ENCODE measurements at regions not wholly inside any gene's neighbourhood (a gene's known extent, or its start where the extent isn't known, plus 50 kb on each side); places are given as distances from the start of the nearest gene placed in this dataset.
"Not testable (repeated sequence)": the region's sequence is repeated elsewhere in the genome, so short reads cannot be mapped to it uniquely, and the experiment has no call there.

- in situ Hi-C loops (cut with MboI); H3K36me3 ChIP-seq (ENCODE audit: control insufficient read depth, insufficient read depth, low read length); H3K9ac ChIP-seq (ENCODE audit: insufficient read depth in 1 of 2, low read depth in 2 of 2, low read length in 2 of 2); H2AFZ ChIP-seq (ENCODE audit: low read depth, low read length); intact Hi-C loops (cut with micrococcal nuclease); H3K79me2 ChIP-seq (ENCODE audit: control insufficient read depth, insufficient read depth, low read length); DNase-seq (ENCODE audit: extremely low read depth in 1 of 4, low spot score in 3 of 4); H3K27ac ChIP-seq (ENCODE audit: extremely low read depth, low read depth, low read length); BruUV-seq (replicated peaks); POLR2A ChIA-PET; H3K27me3 ChIP-seq (ENCODE audit: control insufficient read depth in 2 of 2, insufficient read depth in 2 of 2, low read length in 2 of 2); H3K4me2 ChIP-seq (ENCODE audit: insufficient read depth, low read length); ATAC-seq; FAIRE-seq; CTCF ChIA-PET (ENCODE audit: low intra/inter-chr PET ratio); H3K4me1 ChIP-seq (replicated peaks in 1 of 2; ENCODE audit: control insufficient read depth in 2 of 2, insufficient read depth in 2 of 2, low read length in 2 of 2); H3K4me3 ChIP-seq; H4K20me1 ChIP-seq (replicated peaks; ENCODE audit: control insufficient read depth, insufficient read depth, low read length); H3K9me1 ChIP-seq (ENCODE audit: control insufficient read depth, insufficient read depth, low read length); H3K9me3 ChIP-seq (replicated peaks; ENCODE audit: control insufficient read depth, insufficient read depth, low read depth, low read length): not testable (repeated sequence)
- 31% methylated on average over 2 of the region's 11 CpGs for whole genome bisulfite sequencing (ENCODE audit: insufficient coverage, low coverage, missing lambda C conversion rate)
These were observed 191.1 kb downstream of the POTEH start for GRCh38 chr22:15880926-15881325.

- FAIRE-seq; H2AFZ ChIP-seq (ENCODE audit: low read depth, low read length); intact Hi-C loops (cut with micrococcal nuclease); H3K9me3 ChIP-seq (replicated peaks; ENCODE audit: control insufficient read depth, insufficient read depth, low read depth, low read length); CTCF ChIA-PET (ENCODE audit: low intra/inter-chr PET ratio); ATAC-seq; H3K4me2 ChIP-seq (ENCODE audit: insufficient read depth, low read length); BruUV-seq (replicated peaks); in situ Hi-C loops (cut with MboI); H3K36me3 ChIP-seq (ENCODE audit: control insufficient read depth, insufficient read depth, low read length); H3K4me3 ChIP-seq; H3K79me2 ChIP-seq (ENCODE audit: control insufficient read depth, insufficient read depth, low read length); H3K9ac ChIP-seq (ENCODE audit: insufficient read depth in 1 of 2, low read depth in 2 of 2, low read length in 2 of 2); POLR2A ChIA-PET; H4K20me1 ChIP-seq (replicated peaks; ENCODE audit: control insufficient read depth, insufficient read depth, low read length); DNase-seq (ENCODE audit: extremely low read depth in 1 of 4, low spot score in 3 of 4); H3K4me1 ChIP-seq (replicated peaks in 1 of 2; ENCODE audit: control insufficient read depth in 2 of 2, insufficient read depth in 2 of 2, low read length in 2 of 2); H3K9me1 ChIP-seq (ENCODE audit: control insufficient read depth, insufficient read depth, low read length); H3K27ac ChIP-seq (ENCODE audit: extremely low read depth, low read depth, low read length); H3K27me3 ChIP-seq (ENCODE audit: control insufficient read depth in 2 of 2, insufficient read depth in 2 of 2, low read length in 2 of 2): not testable (repeated sequence)
- no CpG with 5 or more reads among the region's 2 CpGs for WGBS (ENCODE audit: insufficient coverage, low coverage, missing lambda C conversion rate)
These were observed 214.5 kb downstream of the POTEH start for GRCh38 chr22:15904326-15904725.

GRCh38 chr22:15911704-15912103 lies 221.9 kb downstream of the POTEH start:
- CTCF ChIA-PET (ENCODE audit: low intra/inter-chr PET ratio); H3K4me3 ChIP-seq; H3K9me3 ChIP-seq (replicated peaks; ENCODE audit: control insufficient read depth, insufficient read depth, low read depth, low read length); H3K4me2 ChIP-seq (ENCODE audit: insufficient read depth, low read length); H3K9ac ChIP-seq (ENCODE audit: insufficient read depth in 1 of 2, low read depth in 2 of 2, low read length in 2 of 2); BruUV-seq (replicated peaks); intact Hi-C loops (cut with micrococcal nuclease); ATAC-seq; DNase-seq (ENCODE audit: extremely low read depth in 1 of 4, low spot score in 3 of 4); H3K9me1 ChIP-seq (ENCODE audit: control insufficient read depth, insufficient read depth, low read length); H3K27me3 ChIP-seq (ENCODE audit: control insufficient read depth in 2 of 2, insufficient read depth in 2 of 2, low read length in 2 of 2); H4K20me1 ChIP-seq (replicated peaks; ENCODE audit: control insufficient read depth, insufficient read depth, low read length); POLR2A ChIA-PET; H3K27ac ChIP-seq (ENCODE audit: extremely low read depth, low read depth, low read length); H3K36me3 ChIP-seq (ENCODE audit: control insufficient read depth, insufficient read depth, low read length); FAIRE-seq; H3K79me2 ChIP-seq (ENCODE audit: control insufficient read depth, insufficient read depth, low read length); in situ Hi-C loops (cut with MboI); H2AFZ ChIP-seq (ENCODE audit: low read depth, low read length); H3K4me1 ChIP-seq (replicated peaks in 1 of 2; ENCODE audit: control insufficient read depth in 2 of 2, insufficient read depth in 2 of 2, low read length in 2 of 2): not testable (repeated sequence)
- 0% methylated on average over 1 of the region's 1 CpG for WGBS (ENCODE audit: insufficient coverage, low coverage, missing lambda C conversion rate)

GRCh38 chr22:15919120-15919519 lies 229.3 kb downstream of the POTEH start:
- in situ Hi-C loops (cut with MboI); DNase-seq (ENCODE audit: extremely low read depth in 1 of 4, low spot score in 3 of 4); H3K4me2 ChIP-seq (ENCODE audit: insufficient read depth, low read length); FAIRE-seq; BruUV-seq (replicated peaks); POLR2A ChIA-PET; H3K27ac ChIP-seq (ENCODE audit: extremely low read depth, low read depth, low read length); H3K79me2 ChIP-seq (ENCODE audit: control insufficient read depth, insufficient read depth, low read length); intact Hi-C loops (cut with micrococcal nuclease); ATAC-seq; H3K27me3 ChIP-seq (ENCODE audit: control insufficient read depth in 2 of 2, insufficient read depth in 2 of 2, low read length in 2 of 2); H3K9ac ChIP-seq (ENCODE audit: insufficient read depth in 1 of 2, low read depth in 2 of 2, low read length in 2 of 2); CTCF ChIA-PET (ENCODE audit: low intra/inter-chr PET ratio); H3K4me1 ChIP-seq (replicated peaks in 1 of 2; ENCODE audit: control insufficient read depth in 2 of 2, insufficient read depth in 2 of 2, low read length in 2 of 2); H2AFZ ChIP-seq (ENCODE audit: low read depth, low read length); H3K9me3 ChIP-seq (replicated peaks; ENCODE audit: control insufficient read depth, insufficient read depth, low read depth, low read length); H3K36me3 ChIP-seq (ENCODE audit: control insufficient read depth, insufficient read depth, low read length); H4K20me1 ChIP-seq (replicated peaks; ENCODE audit: control insufficient read depth, insufficient read depth, low read length); H3K9me1 ChIP-seq (ENCODE audit: control insufficient read depth, insufficient read depth, low read length); H3K4me3 ChIP-seq: not testable (repeated sequence)
- 0% methylated on average over 2 of the region's 2 CpGs for whole genome bisulfite sequencing (ENCODE audit: insufficient coverage, low coverage, missing lambda C conversion rate)
